HEK293 (cell line): ENCODE measurements at regions not wholly inside any gene's neighbourhood (a gene's known extent, or its start where the extent isn't known, plus 50 kb on each side); places are given as distances from the start of the nearest gene placed in this dataset.

Experiments used
- CTCF ChIA-PET: fragments of 350-600 bp; formaldehyde crosslinking; extraction: SDS; loops from one replicate; lab custom pipeline; 2021; ENCODE audit warnings: antibody characterized with exemption; lab: Yijun Ruan, JAX
- POLR2A ChIA-PET: fragments of 300-600 bp; formaldehyde crosslinking; extraction: SDS; loops from one replicate; lab custom pipeline; 2020; ENCODE audit warnings: antibody characterized with exemption, inconsistent platforms; lab: Yijun Ruan, JAX
- H3K27ac ChIP-seq: fragments of 200-500 bp; sonication (Bioruptor generic); 2 replicates; pipeline ENCODE4 v1.5.1; 2014; ENCODE audit warnings: low read depth, low read length, control low read depth, inconsistent platforms; ENCODE audit errors: extremely low read depth
- H3K36me3 ChIP-seq, 2 experiments: fragments of 200-500 bp in 1 of 2; sonication (Bioruptor generic) in 1 of 2; 1 replicate in 1 of 2; 2 replicates in 1 of 2; pipeline ENCODE4 v1.5.1; 2014 to 2017; ENCODE audit warnings: inconsistent platforms in 2 of 2, low read length in 2 of 2; ENCODE audit not compliant: control insufficient read depth in 2 of 2, insufficient read depth in 1 of 2
- H3K4me1 ChIP-seq: fragments of 200-500 bp; sonication (Bioruptor generic); 2 replicates; pipeline ENCODE4 v1.5.1; 2014; ENCODE audit warnings: mild to moderate bottlenecking, low read length, inconsistent platforms; ENCODE audit not compliant: control insufficient read depth, insufficient read depth
- H3K4me3 ChIP-seq: 2 replicates; pipeline ENCODE4 v1.5.1; 2011; ENCODE audit warnings: low read depth, mild to moderate bottlenecking, control low read depth, low read length, moderate library complexity
- H3K9me3 ChIP-seq: fragments of 200-500 bp; sonication (Bioruptor generic); 2 replicates; pipeline ENCODE4 v1.5.1; 2014; ENCODE audit warnings: low read depth, low read length, inconsistent platforms; ENCODE audit not compliant: control insufficient read depth, insufficient read depth
- GFI1B ChIP-seq: fragments of 450-650 bp; formaldehyde crosslinking; IDR thresholded peaks from 2 replicates; pipeline ENCODE4 v1.5.1; 2016; ENCODE audit warnings: missing biosample characterization, missing genetic modification characterization
- KLF16 ChIP-seq: fragments of 450-650 bp; formaldehyde crosslinking; IDR thresholded peaks from 2 replicates; pipeline ENCODE4 v1.5.1; 2017; ENCODE audit warnings: missing biosample characterization, missing genetic modification characterization
- MZF1 ChIP-seq: fragments of 450-650 bp; formaldehyde crosslinking; IDR thresholded peaks from 2 replicates; pipeline ENCODE4 v1.5.1; 2017; ENCODE audit warnings: missing biosample characterization, missing genetic modification characterization, borderline replicate concordance
- PRDM10 ChIP-seq: fragments of 450-650 bp; formaldehyde crosslinking; IDR thresholded peaks from 2 replicates; pipeline ENCODE4 v1.5.1; 2016; ENCODE audit warnings: missing biosample characterization, missing genetic modification characterization
- PRDM4 ChIP-seq: fragments of 450-650 bp; formaldehyde crosslinking; IDR thresholded peaks from 2 replicates; pipeline ENCODE4 v1.5.1; 2017; ENCODE audit warnings: missing biosample characterization, missing genetic modification characterization
- TCF7L2 ChIP-seq: IDR thresholded peaks from 2 replicates; pipeline ENCODE4 v1.6.1; 2011; ENCODE audit warnings: low read depth, mild to moderate bottlenecking, inconsistent platforms, low read length, moderate library complexity, borderline replicate concordance
- TRIM28 ChIP-seq: IDR thresholded peaks from 2 replicates; pipeline ENCODE4 v1.6.1; 2011; ENCODE audit warnings: low read length, control low read depth, borderline replicate concordance
- WT1 ChIP-seq: fragments of 450-650 bp; formaldehyde crosslinking; IDR thresholded peaks from 2 replicates; pipeline ENCODE4 v1.5.1; 2016; ENCODE audit warnings: missing biosample characterization, missing genetic modification characterization
- ZBTB17 ChIP-seq: fragments of 450-650 bp; formaldehyde crosslinking; IDR thresholded peaks from 2 replicates; pipeline ENCODE4 v1.5.1; 2016; ENCODE audit warnings: missing biosample characterization, missing genetic modification characterization
- ZBTB20 ChIP-seq: fragments of 450-650 bp; formaldehyde crosslinking; IDR thresholded peaks from 2 replicates; pipeline ENCODE4 v1.5.1; 2016; ENCODE audit warnings: missing biosample characterization, missing genetic modification characterization
- ZBTB21 ChIP-seq: fragments of 450-650 bp; formaldehyde crosslinking; IDR thresholded peaks from 2 replicates; pipeline ENCODE4 v1.5.1; 2017; ENCODE audit warnings: missing biosample characterization, missing genetic modification characterization
- ZNF248 ChIP-seq: fragments of 450-650 bp; formaldehyde crosslinking; IDR thresholded peaks from 2 replicates; pipeline ENCODE4 v1.5.1; 2017; ENCODE audit warnings: missing biosample characterization, missing genetic modification characterization
- ZNF266 ChIP-seq: fragments of 450-650 bp; formaldehyde crosslinking; IDR thresholded peaks from 2 replicates; pipeline ENCODE4 v1.5.1; 2016; ENCODE audit warnings: missing biosample characterization, missing genetic modification characterization, low read depth
- ZNF280D ChIP-seq: fragments of 450-650 bp; formaldehyde crosslinking; IDR thresholded peaks from 2 replicates; pipeline ENCODE4 v1.5.1; 2016; ENCODE audit warnings: missing biosample characterization, missing genetic modification characterization
- ZNF488 ChIP-seq: fragments of 450-650 bp; formaldehyde crosslinking; IDR thresholded peaks from 2 replicates; pipeline ENCODE4 v1.5.1; 2016; ENCODE audit warnings: missing biosample characterization, missing genetic modification characterization
- ZNF518A ChIP-seq: fragments of 450-650 bp; formaldehyde crosslinking; conservative IDR thresholded peaks from 2 replicates; pipeline ENCODE4 v1.5.1; 2016; ENCODE audit warnings: low read depth, missing biosample characterization, missing genetic modification characterization
- ZNF664 ChIP-seq: fragments of 450-650 bp; formaldehyde crosslinking; IDR thresholded peaks from 2 replicates; pipeline ENCODE4 v1.5.1; 2016; ENCODE audit warnings: missing biosample characterization, missing genetic modification characterization
- ZNF768 ChIP-seq: fragments of 450-650 bp; formaldehyde crosslinking; IDR thresholded peaks from 2 replicates; pipeline ENCODE4 v1.5.1; 2018; ENCODE audit warnings: missing biosample characterization, mild to moderate bottlenecking, missing genetic modification characterization

GRCh38 chr10:131402771-131403650 lies 91.5 kb upstream of the TCERG1L start (continued):
- TF ChIP-seq PRDM10 (tag by site-specific recombination) (no peak), KLF16 (tag by site-specific recombination) (no peak), MZF1 (no peak), ZNF768 (tag by site-specific recombination) (no peak)
- TF ChIP-seq, all 188 proteins: peak for 0

- no peaks in the 10 kb centered on the region for H3K36me3 ChIP-seq
- H3K27ac ChIP-seq, result no peak overlapping the region
- no peak overlapping the region for H3K4me3 ChIP-seq
- H3K4me1 ChIP-seq, result no peaks in the 10 kb centered on the region
- POLR2A ChIA-PET, result no interaction called here
- CTCF ChIA-PET, result no interaction called here
- no peaks in the 10 kb centered on the region for H3K9me3 ChIP-seq
- TF ChIP-seq ZNF518A (tag by site-specific recombination) (no peak), ZNF280D (tag by site-specific recombination) (no peak), GFI1B (no peak), TCF7L2 (no peak), ZNF266 (no peak), ZBTB21 (tag by site-specific recombination) (no peak), ZBTB17 (no peak), ZNF248 (no peak), PRDM4 (no peak), ZBTB20 (tag by site-specific recombination) (no peak), TRIM28 (no peak), WT1 (no peak), ZNF664 (tag by site-specific recombination) (no peak), ZNF488 (tag by site-specific recombination) (no peak)
These were observed 92.4 kb upstream of the TCERG1L start for GRCh38 chr10:131403936-131404335.
